Colonic mucosa (tissue), 4 donors: ENCODE measurements at regions not wholly inside any gene's neighbourhood (a gene's known extent, or its start where the extent isn't known, plus 50 kb on each side); places are given as distances from the start of the nearest gene placed in this dataset.

Experiments
- DNase-seq: peaks from one replicate; pipeline ENCODE4 v3.0.0-alpha.2; 2020
- H3K27ac ChIP-seq: fragments of 200-600 bp; one replicate; pipeline ENCODE4 v1.8.0; 2021
- H3K27me3 ChIP-seq: fragments of 200-600 bp; one replicate; pipeline ENCODE4 v1.8.0; 2021
- H3K36me3 ChIP-seq: fragments of 200-600 bp; one replicate; pipeline ENCODE4 v1.8.0; 2021
- H3K4me1 ChIP-seq: fragments of 200-600 bp; one replicate; pipeline ENCODE4 v1.8.0; 2021; ENCODE audit warnings: mild to moderate bottlenecking
- H3K4me3 ChIP-seq: fragments of 200-600 bp; one replicate; pipeline ENCODE4 v1.8.0; 2021
- H3K9ac ChIP-seq, 2 donors: one replicate each; pipeline ENCODE4 v1.7.0; 2013; ENCODE audit warnings: control low read depth in 2 of 2, low read depth in 2 of 2, low read length in 2 of 2
- H3K9me3 ChIP-seq: fragments of 200-600 bp; one replicate; pipeline ENCODE4 v1.8.0; 2021
- CTCF ChIP-seq: fragments of 200-600 bp; IDR thresholded peaks from one replicate; pipeline ENCODE4 v1.8.0; 2022; ENCODE audit warnings: antibody characterized with exemption, mild to moderate bottlenecking
- intact Hi-C: fragments of 100-400 bp; cut with DNase I; formaldehyde crosslinking; loops from one replicate; pipeline ENCODE4 v1.14.1; 2022
- donor health status: healthy.
- donor health status: DM: no; HTN: no; CAD: no.
- donor health status: DM: no; HTN: no; CAD: no.

GRCh38 chr18:66168685-66169235 is 417.9 kb downstream of the CDH7 start:
- no peak for TF ChIP-seq CTCF
- H3K4me3 ChIP-seq, result no peak overlapping the region
- no peaks in the 10 kb centered on the region for H3K9me3 ChIP-seq
- H3K9ac ChIP-seq, result no peak overlapping the region
- no peaks in the 10 kb centered on the region for H3K36me3 ChIP-seq
- no peak overlapping the region for H3K27ac ChIP-seq
- no peaks in the 10 kb centered on the region for H3K27me3 ChIP-seq
- no peaks in the 10 kb centered on the region for H3K4me1 ChIP-seq
- DNase-seq, result no peak
- intact Hi-C loops, result no loop called here

- no peak for TF ChIP-seq CTCF
- H3K36me3 ChIP-seq, result no peaks in the 10 kb centered on the region
- no peaks in the 10 kb centered on the region for H3K9me3 ChIP-seq
- H3K27me3 ChIP-seq, result no peaks in the 10 kb centered on the region
- no peaks in the 10 kb centered on the region for H3K4me1 ChIP-seq
- H3K4me3 ChIP-seq, result no peak overlapping the region
- no peak for DNase-seq
- intact Hi-C loops, result no loop called here
- H3K27ac ChIP-seq, result no peak overlapping the region
- H3K9ac ChIP-seq, result no peak overlapping the region
Measured at GRCh38 chr18:66167829-66168684, 417.2 kb downstream of the CDH7 start.

- Histone ChIP-seq H3K4me1 (no peaks in the 10 kb centered on the region), H3K4me3 (no peak overlapping the region), H3K27me3 (no peaks in the 10 kb centered on the region), H3K9ac (no peak overlapping the region), H3K27ac (no peak overlapping the region), H3K36me3 (no peaks in the 10 kb centered on the region), H3K9me3 (no peaks in the 10 kb centered on the region)
- no peak for TF ChIP-seq CTCF
- no peak for DNase-seq
- intact Hi-C loops, result no loop called here
Measured at GRCh38 chr18:66160007-66160406, 409.2 kb downstream of the CDH7 start.

DNA sequence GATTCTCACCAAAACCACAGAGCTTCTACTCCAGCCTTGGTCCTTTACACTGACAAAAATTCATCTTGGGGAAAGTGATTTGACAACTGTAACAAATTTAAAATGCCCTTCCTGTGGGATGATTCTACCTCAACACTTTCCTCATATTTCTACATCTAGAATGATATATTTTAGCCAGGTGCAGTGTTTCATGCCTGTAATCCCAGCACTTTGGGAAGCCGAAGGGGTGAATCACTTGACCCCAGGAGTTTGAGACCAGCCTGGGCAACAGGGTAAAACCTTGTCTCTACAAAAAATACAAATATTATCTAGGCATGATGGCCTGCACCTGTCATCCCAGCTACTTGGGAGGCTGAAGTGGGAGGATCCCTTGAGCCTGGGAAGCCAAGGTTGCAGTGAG is 408.6 kb downstream of the CDH7 start:
- no peak overlapping the region for H3K27ac ChIP-seq
- H3K9ac ChIP-seq, result no peak overlapping the region
- TF ChIP-seq CTCF, result no peak
- no peaks in the 10 kb centered on the region for H3K9me3 ChIP-seq
- H3K4me3 ChIP-seq, result no peak overlapping the region
- H3K4me1 ChIP-seq, result no peaks in the 10 kb centered on the region
- H3K36me3 ChIP-seq, result no peaks in the 10 kb centered on the region
- intact Hi-C loops, result no loop called here
- no peak for DNase-seq
- no peaks in the 10 kb centered on the region for H3K27me3 ChIP-seq

DNA sequence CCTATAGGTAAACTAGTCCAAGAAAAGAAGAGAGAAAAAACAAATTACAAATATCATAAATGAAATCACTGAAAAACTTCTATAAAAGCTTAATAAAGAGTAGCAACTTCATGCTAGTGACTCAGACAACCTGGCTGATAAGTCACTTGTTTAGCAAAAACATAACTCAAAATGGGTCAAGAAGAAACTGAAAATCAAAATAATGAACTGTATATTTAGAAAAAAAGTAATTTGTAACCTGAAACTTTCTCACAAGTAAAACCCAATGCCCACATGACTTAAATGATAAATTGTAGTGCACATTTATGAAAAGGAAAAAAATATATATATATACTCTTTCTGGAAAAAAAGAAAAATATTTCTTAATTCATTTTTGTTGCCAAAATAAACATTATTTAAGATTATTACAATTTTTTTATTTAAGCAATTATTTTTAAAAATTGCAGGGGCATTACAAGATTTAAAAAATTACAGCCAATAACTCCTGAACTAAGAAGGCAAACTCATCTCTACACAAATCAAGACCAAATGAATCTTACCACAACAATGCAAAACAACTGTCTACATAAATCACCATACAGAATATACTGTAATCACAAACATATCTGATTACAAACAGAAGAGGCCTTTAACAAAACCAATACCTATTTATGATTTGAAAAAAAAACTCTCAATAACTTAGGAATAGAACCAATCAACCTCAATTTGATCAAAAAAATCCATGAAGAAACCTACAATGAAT is 406.3 kb downstream of the CDH7 start:
- intact Hi-C loops, result no loop called here
- DNase-seq, result no peak
- Histone ChIP-seq H3K27me3 (no peaks in the 10 kb centered on the region), H3K27ac (no peak overlapping the region), H3K9me3 (no peaks in the 10 kb centered on the region), H3K36me3 (no peaks in the 10 kb centered on the region), H3K9ac (no peak overlapping the region), H3K4me1 (no peaks in the 10 kb centered on the region), H3K4me3 (no peak overlapping the region)
- no peak for TF ChIP-seq CTCF
